ENCODE measurements at regions not wholly inside any gene's neighbourhood (a gene's known extent, or its start where the extent isn't known, plus 50 kb on each side); places are given as distances from the start of the nearest gene placed in this dataset.

DNA sequence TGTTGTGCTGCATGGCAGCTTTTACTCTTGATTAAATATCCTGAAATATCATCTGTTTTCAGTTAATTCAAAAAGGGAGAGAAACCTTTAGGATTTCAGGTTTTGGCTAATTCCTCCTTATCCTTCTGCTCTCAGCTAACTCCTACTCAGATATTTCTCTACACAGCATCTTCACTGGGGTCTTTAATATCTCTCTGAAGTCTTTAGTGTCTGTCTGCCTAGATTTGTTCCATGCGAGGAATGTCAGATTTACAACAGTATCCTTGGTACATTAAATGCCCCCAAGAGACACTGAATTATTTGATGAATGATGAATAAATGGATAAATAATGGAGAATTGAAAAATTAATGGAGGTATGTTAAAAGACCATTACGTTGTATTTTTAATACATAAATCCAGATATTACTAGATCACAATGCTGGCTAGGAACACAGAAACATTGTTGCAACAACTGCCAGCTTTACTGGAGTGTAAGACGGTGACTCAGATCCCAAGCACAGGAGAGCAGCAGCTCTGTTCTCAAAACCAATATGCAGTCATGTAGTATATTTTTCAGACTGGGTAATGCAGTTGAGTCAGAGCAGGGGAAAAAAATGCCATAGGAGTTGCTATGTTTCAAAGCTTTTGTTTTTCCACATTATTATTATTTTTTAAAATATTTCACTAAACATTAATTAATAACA lies 388.0 kb upstream of the SYT4 start:
- no peak for DNase-seq
- TF ChIP-seq, protein P1, sequence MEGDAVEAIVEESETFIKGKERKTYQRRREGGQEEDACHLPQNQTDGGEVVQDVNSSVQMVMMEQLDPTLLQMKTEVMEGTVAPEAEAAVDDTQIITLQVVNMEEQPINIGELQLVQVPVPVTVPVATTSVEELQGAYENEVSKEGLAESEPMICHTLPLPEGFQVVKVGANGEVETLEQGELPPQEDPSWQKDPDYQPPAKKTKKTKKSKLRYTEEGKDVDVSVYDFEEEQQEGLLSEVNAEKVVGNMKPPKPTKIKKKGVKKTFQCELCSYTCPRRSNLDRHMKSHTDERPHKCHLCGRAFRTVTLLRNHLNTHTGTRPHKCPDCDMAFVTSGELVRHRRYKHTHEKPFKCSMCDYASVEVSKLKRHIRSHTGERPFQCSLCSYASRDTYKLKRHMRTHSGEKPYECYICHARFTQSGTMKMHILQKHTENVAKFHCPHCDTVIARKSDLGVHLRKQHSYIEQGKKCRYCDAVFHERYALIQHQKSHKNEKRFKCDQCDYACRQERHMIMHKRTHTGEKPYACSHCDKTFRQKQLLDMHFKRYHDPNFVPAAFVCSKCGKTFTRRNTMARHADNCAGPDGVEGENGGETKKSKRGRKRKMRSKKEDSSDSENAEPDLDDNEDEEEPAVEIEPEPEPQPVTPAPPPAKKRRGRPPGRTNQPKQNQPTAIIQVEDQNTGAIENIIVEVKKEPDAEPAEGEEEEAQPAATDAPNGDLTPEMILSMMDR (IDR thresholded peaks at IDR 0.05), result no peak
- Histone ChIP-seq H3K4me1 (ENCODE audit: low read depth) (no peaks in the 10 kb centered on the region), H3K36me3 (ENCODE audit: low read depth) (no peaks in the 10 kb centered on the region), H3K9me3 (no peaks in the 10 kb centered on the region), H3K4me3 (no peak overlapping the region)
- intact Hi-C loops (cut with DNase I, micrococcal nuclease), result no loop called here
- no peak for ATAC-seq

- no peaks in the 10 kb centered on the region for H3K36me3 ChIP-seq (ENCODE audit: low read depth)
- no peak for ATAC-seq
- no peak for DNase-seq
- H3K4me1 ChIP-seq (ENCODE audit: low read depth), result no peaks in the 10 kb centered on the region
- TF ChIP-seq, protein P1 (IDR thresholded peaks at IDR 0.05), result no peak
- intact Hi-C loops (cut with DNase I, micrococcal nuclease), result no loop called here
- H3K4me3 ChIP-seq, result no peak overlapping the region
- H3K9me3 ChIP-seq, result no peaks in the 10 kb centered on the region
Measured at GRCh38 chr18:43668866-43669265, 391.6 kb upstream of the SYT4 start.

DNA sequence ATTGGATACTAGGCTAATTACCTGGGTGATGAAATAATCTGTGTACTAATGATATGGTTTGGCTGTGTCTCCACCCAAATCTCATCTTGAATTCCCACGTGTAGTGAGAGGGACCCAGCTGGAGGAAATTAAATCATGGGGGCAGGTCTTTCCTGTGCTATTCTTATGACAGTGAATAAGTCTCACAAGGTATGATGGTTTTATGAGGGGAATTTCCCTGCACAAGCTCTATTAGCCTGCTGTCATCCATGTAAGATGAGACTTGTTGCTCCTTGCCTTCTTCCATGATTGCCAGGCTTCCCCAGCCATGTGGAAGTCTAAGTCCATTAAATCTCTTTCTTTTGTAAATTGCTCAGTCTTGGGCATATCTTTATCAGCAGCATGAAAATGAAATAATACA lies 394.1 kb upstream of the SYT4 start:
- DNase-seq (no peak), ATAC-seq (no peak)
- intact Hi-C loops (cut with DNase I, micrococcal nuclease), result no loop called here
- Histone ChIP-seq H3K4me1 (ENCODE audit: low read depth) (no peaks in the 10 kb centered on the region), H3K4me3 (no peak overlapping the region), H3K36me3 (ENCODE audit: low read depth) (no peaks in the 10 kb centered on the region), H3K9me3 (no peaks in the 10 kb centered on the region)
- TF ChIP-seq, protein P1 (IDR thresholded peaks at IDR 0.05), result no peak

DNA sequence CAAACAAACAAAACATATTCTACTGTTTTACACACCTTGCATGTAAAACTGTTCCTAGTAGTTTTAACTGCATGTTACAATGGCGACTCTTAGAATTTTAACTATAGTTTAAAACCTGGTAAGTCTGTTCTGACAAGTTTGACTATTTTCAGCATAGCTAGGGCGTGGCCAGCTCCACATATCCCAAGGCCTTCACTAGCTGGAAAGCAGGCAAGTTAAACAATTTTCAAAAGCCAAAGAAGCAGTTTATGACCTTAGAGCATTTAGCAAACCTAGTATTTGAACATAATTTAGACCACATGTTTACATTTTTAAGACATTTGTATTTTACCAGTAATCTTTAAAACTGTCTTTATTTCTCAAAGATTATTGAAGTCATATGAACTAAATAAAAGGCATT lies 402.8 kb upstream of the SYT4 start:
- Histone ChIP-seq H3K4me3 (no peak overlapping the region), H3K9me3 (no peaks in the 10 kb centered on the region), H3K36me3 (ENCODE audit: low read depth) (no peaks in the 10 kb centered on the region), H3K4me1 (ENCODE audit: low read depth) (no peaks in the 10 kb centered on the region)
- ATAC-seq (no peak), DNase-seq (no peak)
- TF ChIP-seq, protein P1 (IDR thresholded peaks at IDR 0.05), result no peak
- intact Hi-C loops (cut with DNase I, micrococcal nuclease), result no loop called here

DNA sequence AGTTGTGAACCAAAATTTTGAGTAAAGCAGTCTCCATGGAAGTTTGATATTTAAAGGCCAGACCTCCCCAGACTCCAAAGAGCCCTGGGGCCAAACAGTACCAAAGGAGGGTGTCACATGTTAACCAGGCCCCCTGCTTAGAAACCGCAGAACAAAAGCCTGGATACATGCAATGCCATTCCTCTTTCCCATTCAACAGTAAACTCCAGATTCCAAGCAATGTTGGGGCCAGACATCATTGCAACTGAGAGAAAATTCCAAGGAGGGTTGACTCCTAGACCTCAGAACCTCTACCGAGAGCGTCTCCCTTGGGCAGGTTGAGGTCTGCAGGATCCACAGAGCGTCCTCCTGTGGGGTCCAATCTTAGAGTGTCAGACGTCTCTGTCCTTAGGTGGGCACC lies 404.4 kb upstream of the SYT4 start:
- ATAC-seq (no peak), DNase-seq (no peak)
- no peaks in the 10 kb centered on the region for H3K4me1 ChIP-seq (ENCODE audit: low read depth)
- intact Hi-C loops (cut with DNase I, micrococcal nuclease), result no loop called here
- H3K36me3 ChIP-seq (ENCODE audit: low read depth), result no peaks in the 10 kb centered on the region
- TF ChIP-seq, protein P1 (IDR thresholded peaks at IDR 0.05), result no peak
- no peaks in the 10 kb centered on the region for H3K9me3 ChIP-seq
- H3K4me3 ChIP-seq, result no peak overlapping the region

- Histone ChIP-seq H3K4me1 (ENCODE audit: low read depth) (no peaks in the 10 kb centered on the region), H3K36me3 (ENCODE audit: low read depth) (no peaks in the 10 kb centered on the region), H3K4me3 (no peak overlapping the region), H3K9me3 (no peaks in the 10 kb centered on the region)
- TF ChIP-seq, protein P1 (IDR thresholded peaks at IDR 0.05), result no peak
- intact Hi-C loops (cut with DNase I, micrococcal nuclease), result no loop called here
- no peak for DNase-seq
- ATAC-seq, result no peak
Measured at GRCh38 chr18:43682196-43682595, 404.9 kb upstream of the SYT4 start.
